GM23338 (cell line): ENCODE measurements at regions not wholly inside any gene's neighbourhood (a gene's known extent, or its start where the extent isn't known, plus 50 kb on each side); places are given as distances from the start of the nearest gene placed in this dataset.

Experiments
- ATAC-seq: fragments of 200-7000 bp; cut with Tn5 transposase; 3 replicates; pipeline ENCODE4 v1.9.1; 2020
- DNase-seq: peaks from one replicate; pipeline ENCODE4 v3.0.0-alpha.2; 2015; ENCODE audit warnings: low spot score
- H2AFZ ChIP-seq: fragments of 200-600 bp; sonication (generic); 2 replicates; pipeline ENCODE4 v1.8.0; 2016; ENCODE audit warnings: antibody characterized with exemption, mild to moderate bottlenecking, moderate library complexity
- H3F3A ChIP-seq: fragments of 200-600 bp; sonication (generic); replicated peaks from 2 replicates; pipeline ENCODE4 v1.8.0; 2017; ENCODE audit warnings: antibody characterized with exemption, mixed run types, low read depth
- H3K27ac ChIP-seq: fragments of 200-600 bp; sonication (generic); 2 replicates; pipeline ENCODE4 v1.6.1; 2016; ENCODE audit warnings: low read depth
- H3K27me3 ChIP-seq: fragments of 200-600 bp; sonication (generic); 2 replicates; pipeline ENCODE4 v1.8.0; 2016; ENCODE audit warnings: mild to moderate bottlenecking, mixed run types, moderate library complexity; ENCODE audit not compliant: insufficient read depth
- H3K36me3 ChIP-seq: fragments of 200-600 bp; sonication (generic); 2 replicates; pipeline ENCODE4 v1.8.0; 2016; ENCODE audit warnings: mild to moderate bottlenecking; ENCODE audit not compliant: insufficient read depth
- H3K4me1 ChIP-seq: fragments of 200-600 bp; sonication (generic); 2 replicates; pipeline ENCODE4 v1.8.0; 2016; ENCODE audit warnings: mild to moderate bottlenecking, moderate library complexity; ENCODE audit not compliant: insufficient read depth
- H3K4me2 ChIP-seq: fragments of 200-600 bp; sonication (generic); 2 replicates; pipeline ENCODE4 v1.7.1; 2017; ENCODE audit warnings: mixed run types
- H3K4me3 ChIP-seq: fragments of 200-600 bp; sonication (generic); 2 replicates; pipeline ENCODE4 v1.6.1; 2016; ENCODE audit warnings: mixed run types
- H3K79me2 ChIP-seq: fragments of 200-600 bp; sonication (generic); replicated peaks from 2 replicates; pipeline ENCODE4 v1.8.0; 2017; ENCODE audit warnings: mild to moderate bottlenecking; ENCODE audit not compliant: insufficient read depth
- H3K9me2 ChIP-seq: fragments of 200-600 bp; sonication (generic); 2 replicates; pipeline ENCODE4 v1.8.0; 2017; ENCODE audit not compliant: insufficient read depth
- H4K20me1 ChIP-seq: fragments of 200-600 bp; sonication (generic); replicated peaks from 2 replicates; pipeline ENCODE4 v1.8.0; 2017; ENCODE audit warnings: mild to moderate bottlenecking; ENCODE audit not compliant: insufficient read depth
- H3K27ac Mint-ChIP-seq: 2 replicates; pipeline ENCODE4 v1.8.0; 2020; ENCODE audit warnings: inconsistent platforms, mild to moderate bottlenecking, moderate library complexity, mixed read lengths
- H3K27me3 Mint-ChIP-seq: 3 replicates; pipeline ENCODE4 v1.8.0; 2022; ENCODE audit warnings: low read depth, mild to moderate bottlenecking, moderate library complexity, mixed read lengths, inconsistent platforms; ENCODE audit not compliant: insufficient read depth, poor library complexity
- H3K36me3 Mint-ChIP-seq: 3 replicates; pipeline ENCODE4 v1.8.0; 2021; ENCODE audit warnings: low read depth, mild to moderate bottlenecking, inconsistent platforms, moderate library complexity, mixed read lengths
- H3K4me1 Mint-ChIP-seq: 3 replicates; pipeline ENCODE4 v1.8.0; 2020; ENCODE audit warnings: mild to moderate bottlenecking, inconsistent platforms, mixed read lengths
- H3K4me3 Mint-ChIP-seq: 3 replicates; pipeline ENCODE4 v1.8.0; 2021; ENCODE audit warnings: moderate library complexity, mild to moderate bottlenecking, inconsistent platforms, mixed read lengths
- H3K9me3 Mint-ChIP-seq: 3 replicates; pipeline ENCODE4 v1.8.0; 2020; ENCODE audit warnings: moderate library complexity, mild to moderate bottlenecking, inconsistent platforms, mixed read lengths
- CREB1 ChIP-seq: fragments of 250-450 bp; sonication (Bioruptor Pico); IDR thresholded peaks from 2 replicates; pipeline ENCODE4 v1.5.0; 2020; ENCODE audit warnings: low read depth, mild to moderate bottlenecking, moderate library complexity
- CTCF ChIP-seq, 2 experiments: fragments of 200-600 bp in 1 of 2; sonication (generic) in 1 of 2; conservative IDR thresholded peaks; 2 replicates each; pipeline versions ENCODE4 v1.5.1 to v1.6.1; 2016 to 2017; ENCODE audit warnings: antibody characterized with exemption in 2 of 2, low read depth in 2 of 2, mild to moderate bottlenecking in 2 of 2, moderate library complexity in 1 of 2
- ETS1 ChIP-seq: IDR thresholded peaks from 2 replicates; pipeline ENCODE4 v1.6.1; 2016; ENCODE audit warnings: antibody characterized with exemption
- EZH2 ChIP-seq: fragments of 200-600 bp; sonication (generic); IDR thresholded peaks from one replicate; pipeline ENCODE4 v1.8.0; 2017; ENCODE audit warnings: antibody characterized with exemption, mild to moderate bottlenecking, low read depth; ENCODE audit not compliant: unreplicated experiment
- EZH2phosphoT487 ChIP-seq: fragments of 200-600 bp; sonication (generic); IDR thresholded peaks from one replicate; pipeline ENCODE4 v1.8.1; 2018; ENCODE audit warnings: antibody characterized with exemption; ENCODE audit not compliant: unreplicated experiment
- JUNB ChIP-seq: IDR thresholded peaks from one replicate; pipeline ENCODE4 v1.6.1; 2016; ENCODE audit warnings: antibody characterized with exemption; ENCODE audit not compliant: unreplicated experiment
- NANOG ChIP-seq: IDR thresholded peaks from 2 replicates; pipeline ENCODE4 v1.6.1; 2016; ENCODE audit warnings: antibody characterized with exemption, borderline replicate concordance
- POLR2AphosphoS5 ChIP-seq: IDR thresholded peaks from 2 replicates; pipeline ENCODE4 v1.6.1; 2016; ENCODE audit warnings: antibody characterized with exemption, low read depth
- REST ChIP-seq: IDR thresholded peaks from one replicate; pipeline ENCODE4 v1.6.1; 2018; ENCODE audit warnings: antibody characterized with exemption; ENCODE audit not compliant: unreplicated experiment
- STAT1 ChIP-seq: IDR thresholded peaks from one replicate; pipeline ENCODE4 v1.6.1; 2016; ENCODE audit warnings: antibody characterized with exemption; ENCODE audit not compliant: unreplicated experiment
- ZNF114 ChIP-seq: fragments of 250-450 bp; sonication (Bioruptor Pico); IDR thresholded peaks from 2 replicates; pipeline ENCODE4 v1.5.0; 2020; ENCODE audit warnings: mild to moderate bottlenecking, moderate library complexity
- ZNF331 ChIP-seq: fragments of 250-450 bp; sonication (Bioruptor Pico); IDR thresholded peaks from 2 replicates; pipeline ENCODE4 v1.5.0; 2020; ENCODE audit warnings: low read depth, mild to moderate bottlenecking, moderate library complexity
- ZNF462 ChIP-seq: fragments of 250-450 bp; sonication (Bioruptor Pico); IDR thresholded peaks from 2 replicates; pipeline ENCODE4 v1.5.0; 2020; ENCODE audit warnings: mild to moderate bottlenecking, moderate library complexity

- Mint-ChIP-seq H3K9me3 (peaks cover 9% of the 10 kb centered on the region; the same call in 2 of the 3 replicates), H3K4me1 (peaks cover 4% of the 10 kb centered on the region; the same call in 1 of the 3 replicates), H3K27ac (no peak overlapping the region), H3K4me3 (no peak overlapping the region), H3K36me3 (peaks cover 5% of the 10 kb centered on the region; the same call in 2 of the 3 replicates), H3K27me3 (peaks cover 11% of the 10 kb centered on the region)
- Histone ChIP-seq H2AFZ (no peak overlapping the region), H3K4me3 (no peak overlapping the region), H3K9me2 (no peaks in the 10 kb centered on the region), H3K79me2 (no peaks in the 10 kb centered on the region), H3K4me2 (no peak overlapping the region), H3K36me3 (no peaks in the 10 kb centered on the region), H3K27me3 (peaks cover 24% of the 10 kb centered on the region), H3F3A (no peaks in the 10 kb centered on the region; the same call in 1 of the 2 replicates), H4K20me1 (no peaks in the 10 kb centered on the region), H3K27ac (no peak overlapping the region), H3K4me1 (peaks cover 8% of the 10 kb centered on the region; the same call in 1 of the 2 replicates)
- ATAC-seq, result no peak
- DNase-seq, result no peak
- TF ChIP-seq ZNF331 (CRISPR knock-in tag) (no peak), ZNF114 (CRISPR knock-in tag) (no peak), EZH2phosphoT487 (no peak), JUNB (no peak), REST (no peak), ZNF462 (no peak), POLR2AphosphoS5 (no peak), ETS1 (no peak), STAT1 (no peak), CTCF (conservative IDR thresholded peaks at IDR 0.05; ENCODE audit: low read depth in 2 of 2) (no peak), NANOG (no peak), CREB1 (CRISPR knock-in tag) (no peak), EZH2 (no peak)
Observed at GRCh38 chr6:28653876-28654275, 128.2 kb downstream of the GPX5 start.
